ENCODE measurements at regions not wholly inside any gene's neighbourhood (a gene's known extent, or its start where the extent isn't known, plus 50 kb on each side); places are given as distances from the start of the nearest gene placed in this dataset.

DNA sequence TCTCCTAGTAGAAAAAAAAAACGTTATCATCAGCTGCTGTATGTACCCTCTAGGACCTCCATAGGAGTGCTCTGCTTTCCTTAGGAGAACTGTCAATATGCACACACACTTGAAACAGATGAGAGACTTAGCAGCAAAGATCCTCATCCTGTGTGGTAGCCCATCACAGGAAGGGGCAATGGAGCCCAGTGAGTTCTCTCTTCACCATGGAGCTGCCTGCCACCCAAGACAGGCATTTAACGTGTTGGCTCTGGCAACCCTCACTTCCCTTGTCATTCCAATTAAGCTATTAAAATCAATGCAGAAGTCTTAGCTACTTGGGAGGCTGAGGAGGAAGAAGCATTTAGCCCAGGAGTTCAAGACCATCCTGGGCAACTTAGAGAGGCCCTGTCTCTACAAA, 64.8 kb upstream of the PLEKHA5 start:
- TF ChIP-seq POLR2A (IDR thresholded peaks at IDR 0.05; ENCODE audit: low read depth, low read length) (no peak), JUN (IDR thresholded peaks at IDR 0.05; ENCODE audit: borderline replicate concordance, insufficient read depth, insufficient read length, low read depth) (no peak), POLR2AphosphoS5 (IDR thresholded peaks at IDR 0.05; ENCODE audit: insufficient read depth, low read depth, low read length) (no peak), EZH2 (IDR thresholded peaks at IDR 0.05; ENCODE audit: borderline replicate concordance, low read depth, low read length, severe bottlenecking) (no peak), MYC (IDR thresholded peaks at IDR 0.05; ENCODE audit: low read depth, low read length) (no peak), GATA2 (IDR thresholded peaks at IDR 0.05; ENCODE audit: insufficient read depth, insufficient read length, low read depth, low read length) (no peak), FOS (IDR thresholded peaks at IDR 0.05; ENCODE audit: borderline replicate concordance, insufficient read depth, low read length) (no peak)
- TF ChIP-seq, protein P1, sequence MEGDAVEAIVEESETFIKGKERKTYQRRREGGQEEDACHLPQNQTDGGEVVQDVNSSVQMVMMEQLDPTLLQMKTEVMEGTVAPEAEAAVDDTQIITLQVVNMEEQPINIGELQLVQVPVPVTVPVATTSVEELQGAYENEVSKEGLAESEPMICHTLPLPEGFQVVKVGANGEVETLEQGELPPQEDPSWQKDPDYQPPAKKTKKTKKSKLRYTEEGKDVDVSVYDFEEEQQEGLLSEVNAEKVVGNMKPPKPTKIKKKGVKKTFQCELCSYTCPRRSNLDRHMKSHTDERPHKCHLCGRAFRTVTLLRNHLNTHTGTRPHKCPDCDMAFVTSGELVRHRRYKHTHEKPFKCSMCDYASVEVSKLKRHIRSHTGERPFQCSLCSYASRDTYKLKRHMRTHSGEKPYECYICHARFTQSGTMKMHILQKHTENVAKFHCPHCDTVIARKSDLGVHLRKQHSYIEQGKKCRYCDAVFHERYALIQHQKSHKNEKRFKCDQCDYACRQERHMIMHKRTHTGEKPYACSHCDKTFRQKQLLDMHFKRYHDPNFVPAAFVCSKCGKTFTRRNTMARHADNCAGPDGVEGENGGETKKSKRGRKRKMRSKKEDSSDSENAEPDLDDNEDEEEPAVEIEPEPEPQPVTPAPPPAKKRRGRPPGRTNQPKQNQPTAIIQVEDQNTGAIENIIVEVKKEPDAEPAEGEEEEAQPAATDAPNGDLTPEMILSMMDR (IDR thresholded peaks at IDR 0.05; ENCODE audit: extremely low read depth in 1 of 2, insufficient read depth in 1 of 2, low read depth in 1 of 2, low read length in 2 of 2) = no peak
- TF ChIP-seq, protein P2, sequence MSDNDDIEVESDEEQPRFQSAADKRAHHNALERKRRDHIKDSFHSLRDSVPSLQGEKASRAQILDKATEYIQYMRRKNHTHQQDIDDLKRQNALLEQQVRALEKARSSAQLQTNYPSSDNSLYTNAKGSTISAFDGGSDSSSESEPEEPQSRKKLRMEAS (IDR thresholded peaks at IDR 0.05; ENCODE audit: insufficient read depth, insufficient read length) = no peak
